ENCODE measurements at regions not wholly inside any gene's neighbourhood (a gene's known extent, or its start where the extent isn't known, plus 50 kb on each side); places are given as distances from the start of the nearest gene placed in this dataset.

DNA sequence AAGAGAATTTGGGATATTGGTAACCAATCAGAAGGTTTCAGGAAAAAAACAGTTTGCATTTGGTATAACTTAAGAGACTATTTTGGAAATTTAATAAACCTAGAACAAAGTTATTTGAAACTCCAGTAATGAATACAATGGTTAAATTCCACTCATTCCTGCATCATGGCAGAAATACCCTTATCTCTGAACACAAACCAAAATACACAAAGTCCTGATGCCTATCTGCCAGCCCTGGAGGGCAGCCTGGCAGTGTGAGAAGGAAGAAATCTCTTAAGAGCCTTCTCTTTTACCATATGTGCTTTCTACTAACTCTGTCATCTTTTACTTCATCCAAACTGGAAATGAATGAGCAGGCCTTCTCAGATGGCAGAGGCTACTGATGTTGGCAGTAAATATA lies 147.1 kb upstream of the LYZL1 start:
- DNase-seq: no peak

DNA sequence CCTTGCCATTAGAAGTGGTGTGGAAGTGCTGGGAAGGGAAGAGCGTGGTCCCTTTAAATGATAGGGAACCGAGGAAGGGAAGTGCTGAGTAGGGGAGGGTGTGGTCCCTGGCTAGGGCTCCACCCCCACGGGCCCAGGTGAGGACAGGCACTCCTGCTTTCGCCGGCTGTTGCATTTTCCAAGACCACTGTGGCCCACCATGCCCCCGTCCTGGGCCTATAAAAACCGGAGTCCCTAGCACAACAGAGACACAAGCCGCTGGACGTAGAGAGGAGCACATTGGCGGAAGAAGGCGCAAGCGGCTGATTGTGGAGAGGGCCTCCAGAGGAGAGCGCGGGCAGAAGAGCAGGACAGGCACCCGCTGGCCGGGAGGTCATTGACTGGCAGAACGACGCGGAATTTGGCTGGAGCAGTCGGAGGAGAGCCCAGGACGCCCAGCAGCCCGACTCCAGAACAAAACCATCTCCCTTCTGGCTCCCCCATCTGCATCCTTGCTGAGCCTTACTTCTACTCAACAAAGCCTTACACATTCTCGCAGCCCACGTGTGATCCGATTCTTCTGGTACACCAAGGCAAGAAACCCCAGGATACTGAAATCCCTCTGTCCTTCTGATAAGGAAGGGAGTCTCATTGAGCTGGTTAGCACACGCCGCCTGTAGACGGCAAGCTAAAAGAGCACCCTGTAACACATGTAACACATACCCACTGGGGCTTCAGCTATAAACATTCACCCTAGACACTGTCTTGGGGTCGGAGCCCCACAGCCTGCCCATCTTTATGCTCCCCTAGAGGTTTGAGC lies 146.2 kb upstream of the LYZL1 start:
- Histone ChIP-seq H3K4me3 (ENCODE audit: low read depth, low read length) (no peak overlapping the region), H3K4me1 (no peaks in the 10 kb centered on the region), H3K9me3 (no peaks in the 10 kb centered on the region), H3K27me3 (no peaks in the 10 kb centered on the region), H3K36me3 (no peaks in the 10 kb centered on the region)
- no peak for DNase-seq
- TF ChIP-seq, protein P1, sequence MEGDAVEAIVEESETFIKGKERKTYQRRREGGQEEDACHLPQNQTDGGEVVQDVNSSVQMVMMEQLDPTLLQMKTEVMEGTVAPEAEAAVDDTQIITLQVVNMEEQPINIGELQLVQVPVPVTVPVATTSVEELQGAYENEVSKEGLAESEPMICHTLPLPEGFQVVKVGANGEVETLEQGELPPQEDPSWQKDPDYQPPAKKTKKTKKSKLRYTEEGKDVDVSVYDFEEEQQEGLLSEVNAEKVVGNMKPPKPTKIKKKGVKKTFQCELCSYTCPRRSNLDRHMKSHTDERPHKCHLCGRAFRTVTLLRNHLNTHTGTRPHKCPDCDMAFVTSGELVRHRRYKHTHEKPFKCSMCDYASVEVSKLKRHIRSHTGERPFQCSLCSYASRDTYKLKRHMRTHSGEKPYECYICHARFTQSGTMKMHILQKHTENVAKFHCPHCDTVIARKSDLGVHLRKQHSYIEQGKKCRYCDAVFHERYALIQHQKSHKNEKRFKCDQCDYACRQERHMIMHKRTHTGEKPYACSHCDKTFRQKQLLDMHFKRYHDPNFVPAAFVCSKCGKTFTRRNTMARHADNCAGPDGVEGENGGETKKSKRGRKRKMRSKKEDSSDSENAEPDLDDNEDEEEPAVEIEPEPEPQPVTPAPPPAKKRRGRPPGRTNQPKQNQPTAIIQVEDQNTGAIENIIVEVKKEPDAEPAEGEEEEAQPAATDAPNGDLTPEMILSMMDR (IDR thresholded peaks at IDR 0.05; ENCODE audit: low read depth, low read length): no peak

More for the DNA sequence above, 147.1 kb upstream of the LYZL1 start:
- no peaks in the 10 kb centered on the region for H3K4me1 ChIP-seq
- H3K4me3 ChIP-seq (ENCODE audit: low read depth, low read length): no peak overlapping the region
- no peaks in the 10 kb centered on the region for H3K27me3 ChIP-seq
- H3K36me3 ChIP-seq: no peaks in the 10 kb centered on the region
- TF ChIP-seq, protein P1 (IDR thresholded peaks at IDR 0.05; ENCODE audit: low read depth, low read length): no peak
- no peaks in the 10 kb centered on the region for H3K9me3 ChIP-seq

DNA sequence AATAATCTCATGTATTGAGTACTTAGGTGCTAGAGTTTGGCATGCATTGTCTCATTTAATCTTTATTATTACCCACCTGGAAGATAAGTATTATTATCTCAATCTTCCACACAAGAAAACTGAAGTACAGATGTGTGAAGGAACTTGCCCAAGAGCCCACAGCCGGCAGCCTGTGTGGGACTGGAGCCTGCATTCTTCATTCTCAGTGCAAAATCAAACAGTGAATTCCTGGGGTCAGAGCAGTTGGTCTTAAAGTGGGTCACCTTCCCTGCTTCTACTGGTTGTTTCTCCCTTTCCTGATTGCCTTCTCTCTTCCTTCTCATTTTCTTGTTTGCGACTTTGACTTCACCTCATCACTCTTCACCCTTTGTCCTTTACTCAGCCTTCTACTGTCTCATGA lies 144.7 kb upstream of the LYZL1 start:
- Histone ChIP-seq H3K36me3 (no peaks in the 10 kb centered on the region), H3K4me3 (ENCODE audit: low read depth, low read length) (no peak overlapping the region), H3K4me1 (no peaks in the 10 kb centered on the region), H3K27me3 (no peaks in the 10 kb centered on the region), H3K9me3 (no peaks in the 10 kb centered on the region)
- TF ChIP-seq, protein P1 (IDR thresholded peaks at IDR 0.05; ENCODE audit: low read depth, low read length): no peak
- DNase-seq: no peak

DNA sequence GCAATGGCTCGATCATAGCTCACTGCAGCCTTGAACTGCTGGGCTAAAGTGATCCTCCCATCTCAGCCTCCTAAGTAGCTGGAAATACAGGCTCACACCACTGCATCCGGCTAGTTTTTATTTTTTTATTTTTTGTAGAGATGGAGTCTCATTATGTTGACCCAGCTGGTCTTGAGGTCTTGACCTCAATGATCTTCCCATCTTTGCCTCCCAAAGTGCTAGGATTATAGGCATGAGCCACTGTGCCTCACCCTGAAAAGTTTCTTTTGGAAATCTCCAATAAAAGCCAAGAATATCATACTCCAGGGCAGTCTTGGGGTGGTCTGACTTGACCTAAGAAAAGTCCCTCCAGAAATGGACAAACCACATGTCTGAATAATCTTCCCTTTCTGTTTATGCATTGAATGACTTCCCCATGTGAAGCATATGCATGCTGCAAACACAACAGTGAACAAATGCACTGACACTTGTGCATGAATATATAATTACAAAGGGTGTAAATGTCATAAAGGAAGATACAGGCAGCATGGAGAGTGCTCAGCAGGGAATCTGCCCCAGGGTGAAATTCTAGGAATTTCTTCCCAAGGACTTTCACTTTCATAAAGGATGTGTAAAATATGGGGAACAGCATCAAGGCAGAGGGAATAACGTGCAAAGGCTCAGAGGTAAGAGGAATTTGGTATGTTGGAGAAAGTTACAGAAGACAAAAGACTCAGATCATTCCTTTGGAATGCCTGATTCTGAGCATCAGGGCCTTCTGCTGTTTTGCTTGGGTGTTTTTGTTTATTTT lies 142.4 kb upstream of the LYZL1 start:
- Histone ChIP-seq H3K27me3 (no peaks in the 10 kb centered on the region), H3K9me3 (no peaks in the 10 kb centered on the region), H3K36me3 (no peaks in the 10 kb centered on the region), H3K4me3 (ENCODE audit: low read depth, low read length) (no peak overlapping the region), H3K4me1 (no peaks in the 10 kb centered on the region)
- TF ChIP-seq, protein P1 (IDR thresholded peaks at IDR 0.05; ENCODE audit: low read depth, low read length): no peak
- DNase-seq: no peak

DNA sequence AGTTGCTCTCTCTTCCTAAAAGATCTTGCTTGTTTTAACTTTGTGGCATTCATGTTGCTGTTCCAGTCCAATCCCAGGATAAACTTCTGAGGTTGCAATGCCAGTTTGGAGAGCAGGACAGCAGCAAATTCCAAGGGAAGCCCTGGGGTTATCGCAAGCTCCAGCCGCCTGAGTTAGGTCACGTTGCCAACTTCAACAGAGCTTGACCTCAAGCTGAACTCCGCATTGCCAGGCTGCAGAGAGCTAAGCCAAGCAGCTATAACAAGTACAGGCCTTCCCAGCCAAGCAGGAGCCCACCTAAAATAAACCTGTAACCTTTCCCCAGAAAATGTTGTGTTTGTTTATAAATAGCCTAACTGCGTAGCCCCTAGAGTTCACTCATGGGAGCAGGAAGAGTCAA lies 138.9 kb upstream of the LYZL1 start:
- Histone ChIP-seq H3K9me3 (no peaks in the 10 kb centered on the region), H3K27me3 (no peaks in the 10 kb centered on the region), H3K4me1 (no peaks in the 10 kb centered on the region), H3K36me3 (no peaks in the 10 kb centered on the region), H3K4me3 (ENCODE audit: low read depth, low read length) (no peak overlapping the region)
- peak; percentile 17 for DNase-seq
- TF ChIP-seq, protein P1 (IDR thresholded peaks at IDR 0.05; ENCODE audit: low read depth, low read length): no peak

DNA sequence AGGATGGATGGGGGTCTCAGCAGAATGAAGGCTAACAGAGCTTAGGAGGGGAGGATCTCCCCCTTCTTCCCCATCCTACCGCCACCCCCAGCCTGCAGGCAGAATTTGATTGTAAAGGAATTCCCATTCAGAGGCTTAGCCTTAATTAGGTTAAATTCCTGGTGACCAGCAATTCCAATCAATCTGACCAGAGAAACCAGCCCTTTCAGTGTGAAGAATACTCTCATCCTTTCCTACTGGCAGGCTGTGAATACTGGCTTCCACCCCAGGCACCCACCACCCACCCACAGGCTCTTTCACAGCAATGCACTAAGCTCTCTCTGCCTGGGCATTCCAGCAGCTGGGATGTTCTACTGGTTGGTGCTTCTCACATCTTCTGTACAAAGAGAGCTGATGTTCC lies 137.9 kb upstream of the LYZL1 start:
- TF ChIP-seq, protein P1 (IDR thresholded peaks at IDR 0.05; ENCODE audit: low read depth, low read length): no peak
- Histone ChIP-seq H3K4me1 (no peaks in the 10 kb centered on the region), H3K4me3 (ENCODE audit: low read depth, low read length) (no peak overlapping the region), H3K36me3 (no peaks in the 10 kb centered on the region), H3K27me3 (no peaks in the 10 kb centered on the region), H3K9me3 (no peaks in the 10 kb centered on the region)
- DNase-seq: no peak

Data from BE2C (cell line).